Common myeloid progenitor, CD34-positive (primary cell): ENCODE measurements at regions not wholly inside any gene's neighbourhood (a gene's known extent, or its start where the extent isn't known, plus 50 kb on each side); places are given as distances from the start of the nearest gene placed in this dataset.

ENCODE experiments used
- CTCF ChIA-PET: fragments of 350-600 bp; sonication (Branson Sonifier 250); formaldehyde crosslinking; loops from one replicate; lab custom pipeline; 2021; ENCODE audit warnings: antibody characterized with exemption; lab: Charles Lee
- POLR2A ChIA-PET: fragments of 350-600 bp; sonication (Branson Sonifier 250); formaldehyde crosslinking; loops from one replicate; lab custom pipeline; 2021; ENCODE audit warnings: antibody characterized with exemption; lab: Charles Lee
- DNase-seq, 3 donors: peaks; one replicate each; pipeline versions ENCODE4 v3.0.0 to v3.0.0-alpha.2; 2013
- H3K27ac ChIP-seq, 2 experiments: 1 replicate in 1 of 2; 2 replicates in 1 of 2; pipeline ENCODE4 v1.7.0; 2013; ENCODE audit warnings: inconsistent platforms in 2 of 2, low read length in 2 of 2, mild to moderate bottlenecking in 2 of 2, low read depth in 1 of 2, moderate library complexity in 1 of 2; ENCODE audit not compliant: severe bottlenecking in 2 of 2, insufficient read depth in 1 of 2, poor library complexity in 1 of 2
- H3K27me3 ChIP-seq, 5 experiments: replicated peaks in 2 of 5; 1 replicate in 3 of 5; 2 replicates in 2 of 5; pipeline versions ENCODE4 v1.6.1 to v1.7.0; 2013; ENCODE audit warnings: low read length in 4 of 5, mild to moderate bottlenecking in 2 of 5, moderate library complexity in 2 of 5, inconsistent platforms in 1 of 5; ENCODE audit not compliant: insufficient read depth in 5 of 5, control insufficient read depth in 4 of 5
- H3K36me3 ChIP-seq, 4 experiments: 1 replicate in 2 of 4; 2 replicates in 2 of 4; pipeline versions ENCODE4 v1.6.1 to v1.7.0; 2013; ENCODE audit warnings: low read length in 3 of 4, control low read depth in 1 of 4, mild to moderate bottlenecking in 1 of 4; ENCODE audit not compliant: control insufficient read depth in 4 of 4, insufficient read depth in 4 of 4
- H3K4me1 ChIP-seq, 4 experiments: 1 replicate in 3 of 4; 2 replicates in 1 of 4; pipeline versions ENCODE4 v1.6.1 to v1.7.1; 2013; ENCODE audit warnings: low read length in 3 of 4, mild to moderate bottlenecking in 3 of 4, control low read depth in 1 of 4, inconsistent platforms in 1 of 4, moderate library complexity in 1 of 4; ENCODE audit not compliant: control insufficient read depth in 4 of 4, insufficient read depth in 4 of 4; ENCODE audit errors: control extremely low read depth in 1 of 4
- H3K4me3 ChIP-seq, 7 experiments: 1 replicate in 4 of 7; 2 replicates in 3 of 7; pipeline versions ENCODE4 v1.5.1 to v1.7.0; 2013; ENCODE audit warnings: mild to moderate bottlenecking in 7 of 7, low read length in 6 of 7, moderate library complexity in 6 of 7, inconsistent platforms in 2 of 7, low read depth in 2 of 7, control low read depth in 1 of 7; ENCODE audit not compliant: insufficient read depth in 4 of 7, control insufficient read depth in 1 of 7; ENCODE audit errors: extremely low read depth in 1 of 7
- H3K9me3 ChIP-seq, 5 experiments: 1 replicate in 4 of 5; 2 replicates in 1 of 5; pipeline versions ENCODE4 v1.6.1 to v1.7.1; 2013; ENCODE audit warnings: low read length in 4 of 5, mild to moderate bottlenecking in 2 of 5, inconsistent platforms in 1 of 5, low read depth in 1 of 5, moderate library complexity in 1 of 5; ENCODE audit not compliant: control insufficient read depth in 4 of 5, insufficient read depth in 2 of 5; ENCODE audit errors: control extremely low read depth in 1 of 5
- WGBS: methylation state at CpG from one replicate; pipeline ENCODE4 v1.1.5; 2013; ENCODE audit not compliant: insufficient coverage; 5-methylcytosine and 5-hydroxymethylcytosine counted together

- Histone ChIP-seq H3K36me3 (no peaks in the 10 kb centered on the region), H3K4me1 (no peaks in the 10 kb centered on the region), H3K27me3 (no peaks in the 10 kb centered on the region), H3K27ac (no peak overlapping the region), H3K4me3 (no peak overlapping the region), H3K9me3 (no peaks in the 10 kb centered on the region)
- 100% methylated on average over 2 of the region's 3 CpGs for WGBS
- no peak for DNase-seq
- ChIA-PET POLR2A (no interaction called here), CTCF (no interaction called here)
Measured at GRCh38 chr16:65294165-65294564, 172.3 kb upstream of the CDH11 start.

- Histone ChIP-seq H3K27me3 (peaks cover 0 to 2% (median 0%) of the 10 kb centered on the region in 5 experiments), H3K9me3 (no peaks in the 10 kb centered on the region), H3K36me3 (no peaks in the 10 kb centered on the region), H3K4me3 (no peak overlapping the region), H3K4me1 (no peaks in the 10 kb centered on the region), H3K27ac (no peak overlapping the region)
- DNase-seq, result no peak
- ChIA-PET POLR2A (no interaction called here), CTCF (no interaction called here)
- 100% methylated on average over 1 of the region's 4 CpGs for WGBS
Measured at GRCh38 chr16:65289022-65289421, 167.2 kb upstream of the CDH11 start.

- Histone ChIP-seq H3K27ac (no peak overlapping the region), H3K36me3 (no peaks in the 10 kb centered on the region), H3K4me3 (no peak overlapping the region), H3K4me1 (no peaks in the 10 kb centered on the region), H3K27me3 (peaks cover 0 to 4% (median 0%) of the 10 kb centered on the region in 5 experiments), H3K9me3 (no peaks in the 10 kb centered on the region)
- 50% methylated on average over 1 of the region's 2 CpGs for whole genome bisulfite sequencing
- ChIA-PET CTCF (no interaction called here), POLR2A (no interaction called here)
- no peak for DNase-seq
Measured at GRCh38 chr16:65287307-65287706, 165.4 kb upstream of the CDH11 start.

GRCh38 chr16:65285128-65286048, 163.5 kb upstream of the CDH11 start:
- Histone ChIP-seq H3K27ac (no peak overlapping the region), H3K9me3 (no peaks in the 10 kb centered on the region), H3K27me3 (peaks cover 0 to 4% (median 0%) of the 10 kb centered on the region in 5 experiments), H3K4me3 (no peak overlapping the region), H3K36me3 (no peaks in the 10 kb centered on the region), H3K4me1 (no peaks in the 10 kb centered on the region)
- ChIA-PET CTCF (no interaction called here), POLR2A (no interaction called here)
- DNase-seq, result no peak
- 79% methylated on average over 2 of the region's 7 CpGs for WGBS

- Histone ChIP-seq H3K36me3 (no peaks in the 10 kb centered on the region), H3K27me3 (peaks cover 0 to 4% (median 0%) of the 10 kb centered on the region in 5 experiments), H3K4me3 (no peak overlapping the region), H3K4me1 (no peaks in the 10 kb centered on the region), H3K9me3 (no peaks in the 10 kb centered on the region), H3K27ac (no peak overlapping the region)
- CTCF ChIA-PET, result no interaction called here
- 92% methylated on average over 8 of the region's 8 CpGs for WGBS
- POLR2A ChIA-PET, result no interaction called here
- no peak for DNase-seq
Measured at GRCh38 chr16:65284626-65285025, 162.8 kb upstream of the CDH11 start.

GRCh38 chr16:65283181-65283651, 161.4 kb upstream of the CDH11 start:
- H3K4me1 ChIP-seq, result no peaks in the 10 kb centered on the region
- DNase-seq, result no peak
- WGBS, result 68% methylated on average over 3 of the region's 3 CpGs
- no peaks in the 10 kb centered on the region for H3K9me3 ChIP-seq
- H3K27me3 ChIP-seq, result peaks cover 0 to 4% (median 0%) of the 10 kb centered on the region in 5 experiments
- no peaks in the 10 kb centered on the region for H3K36me3 ChIP-seq
- H3K4me3 ChIP-seq, result no peak overlapping the region
- POLR2A ChIA-PET, result no interaction called here
- CTCF ChIA-PET, result no interaction called here
- no peak overlapping the region for H3K27ac ChIP-seq

- Histone ChIP-seq H3K4me3 (no peak overlapping the region), H3K27me3 (peaks cover 0 to 4% (median 0%) of the 10 kb centered on the region in 5 experiments), H3K36me3 (no peaks in the 10 kb centered on the region), H3K27ac (no peak overlapping the region), H3K9me3 (no peaks in the 10 kb centered on the region), H3K4me1 (no peaks in the 10 kb centered on the region)
- no peak for DNase-seq
- ChIA-PET POLR2A (no interaction called here), CTCF (no interaction called here)
- WGBS, result no CpG with 5 or more reads among the region's 2 CpGs
Measured at GRCh38 chr16:65281586-65281985, 159.7 kb upstream of the CDH11 start.
